ENCODE measurements at regions not wholly inside any gene's neighbourhood (a gene's known extent, or its start where the extent isn't known, plus 50 kb on each side); places are given as distances from the start of the nearest gene placed in this dataset.

DNA sequence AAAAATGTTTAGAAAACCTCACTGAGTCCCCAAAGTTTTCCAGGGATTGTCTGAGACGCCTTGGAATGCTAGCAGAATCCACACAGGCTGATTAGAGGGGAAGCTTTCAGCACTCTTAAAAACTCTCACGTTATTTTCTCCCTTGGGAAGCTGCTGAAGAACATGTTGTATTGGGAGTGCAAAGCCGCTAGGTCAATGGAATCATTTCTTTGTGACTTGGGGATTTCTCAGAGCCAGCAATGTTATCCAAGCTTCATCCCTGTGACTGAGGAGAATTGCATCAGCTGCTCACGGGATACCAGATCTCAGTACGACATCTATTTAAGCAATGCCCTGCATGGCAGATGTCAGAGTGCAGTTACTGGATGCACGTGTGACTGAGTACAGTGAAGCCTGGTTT, 426.4 kb upstream of the MPDZ start:
- DNase-seq, result no peak

DNA sequence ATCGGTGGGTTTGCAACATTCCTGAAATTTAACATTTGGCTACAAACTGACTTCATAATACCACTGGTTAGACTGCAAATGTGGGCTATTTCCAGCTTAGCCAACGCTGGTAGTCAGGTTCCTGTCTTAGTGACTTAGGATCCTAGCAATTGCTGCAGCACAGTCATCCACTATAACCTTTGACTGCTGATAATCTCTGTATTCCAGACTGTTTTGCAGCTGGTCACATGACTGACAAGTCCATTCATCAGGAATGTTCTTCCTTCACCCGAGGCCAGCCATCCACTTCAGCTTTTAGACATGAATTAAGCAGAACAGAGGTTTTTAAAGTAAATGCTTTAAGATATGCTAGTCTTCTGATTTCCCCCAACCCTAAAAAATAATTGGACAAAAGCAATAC, 425.9 kb upstream of the MPDZ start:
- no peak for DNase-seq

DNA sequence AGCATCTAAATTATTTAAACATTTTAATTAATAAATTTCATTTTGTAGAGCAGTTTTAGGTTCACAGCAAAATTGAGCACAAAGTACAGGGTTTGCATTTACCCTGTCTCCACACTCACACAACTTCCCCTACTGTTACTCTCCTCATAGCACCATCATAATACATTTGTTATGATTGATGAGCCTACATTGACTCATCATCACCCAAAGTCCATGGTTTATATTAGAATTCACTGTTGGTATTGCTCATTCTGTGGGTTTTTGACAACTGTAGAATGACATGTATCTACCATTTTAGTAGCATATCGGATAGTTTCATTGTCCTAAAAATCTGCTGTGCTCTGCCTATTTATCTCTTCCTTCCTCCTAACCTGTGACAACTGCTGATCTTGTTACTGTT, 411.1 kb upstream of the MPDZ start:
- DNase-seq, result no peak

DNA sequence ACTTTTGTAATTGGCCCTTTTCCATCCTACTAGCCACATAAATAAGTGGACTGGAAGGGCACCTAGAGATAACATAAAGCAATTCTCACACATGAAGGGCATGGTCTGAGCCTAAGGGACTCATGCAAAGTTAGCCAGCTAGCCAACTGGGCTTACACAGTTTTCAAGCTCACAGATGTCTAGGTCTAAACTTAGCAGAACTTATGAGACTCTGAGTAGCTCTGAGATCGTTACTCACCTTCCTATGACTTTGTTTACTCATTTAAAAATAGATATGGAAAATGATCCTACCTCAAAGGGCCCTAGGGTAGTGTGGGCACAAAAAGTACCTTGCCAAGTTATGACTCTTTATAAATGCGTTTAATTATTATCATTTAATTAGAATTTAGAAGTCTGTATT, 410.4 kb upstream of the MPDZ start:
- no peak for DNase-seq

DNA sequence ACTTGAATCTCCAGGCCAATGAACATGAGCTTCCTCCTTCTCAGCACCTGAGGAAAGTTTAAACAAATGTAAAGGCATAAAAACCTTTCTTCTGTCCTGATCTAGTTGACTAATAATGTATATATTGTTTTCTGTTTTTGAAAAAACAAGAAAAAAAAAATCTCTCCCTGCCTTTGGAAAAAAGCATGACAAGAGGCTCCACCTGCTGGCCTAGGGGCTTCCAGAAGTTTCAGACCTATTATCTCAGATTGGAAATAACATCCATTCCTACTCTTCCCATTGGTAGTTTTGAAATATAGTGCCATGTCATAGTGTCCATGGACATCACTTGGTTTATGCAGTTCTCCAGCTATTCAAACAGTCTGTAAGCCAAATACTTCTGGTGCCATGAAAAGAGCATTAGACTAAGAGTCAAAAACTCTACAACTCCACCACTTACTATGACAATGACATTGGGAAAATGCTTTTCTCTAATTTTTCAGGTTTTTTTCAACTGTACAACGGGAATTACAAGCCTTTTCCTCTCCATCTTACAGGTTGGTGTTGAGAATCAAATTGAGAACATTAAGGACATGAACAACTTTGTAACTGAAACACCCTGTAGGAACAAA, 409.6 kb upstream of the MPDZ start:
- no peak for DNase-seq

DNA sequence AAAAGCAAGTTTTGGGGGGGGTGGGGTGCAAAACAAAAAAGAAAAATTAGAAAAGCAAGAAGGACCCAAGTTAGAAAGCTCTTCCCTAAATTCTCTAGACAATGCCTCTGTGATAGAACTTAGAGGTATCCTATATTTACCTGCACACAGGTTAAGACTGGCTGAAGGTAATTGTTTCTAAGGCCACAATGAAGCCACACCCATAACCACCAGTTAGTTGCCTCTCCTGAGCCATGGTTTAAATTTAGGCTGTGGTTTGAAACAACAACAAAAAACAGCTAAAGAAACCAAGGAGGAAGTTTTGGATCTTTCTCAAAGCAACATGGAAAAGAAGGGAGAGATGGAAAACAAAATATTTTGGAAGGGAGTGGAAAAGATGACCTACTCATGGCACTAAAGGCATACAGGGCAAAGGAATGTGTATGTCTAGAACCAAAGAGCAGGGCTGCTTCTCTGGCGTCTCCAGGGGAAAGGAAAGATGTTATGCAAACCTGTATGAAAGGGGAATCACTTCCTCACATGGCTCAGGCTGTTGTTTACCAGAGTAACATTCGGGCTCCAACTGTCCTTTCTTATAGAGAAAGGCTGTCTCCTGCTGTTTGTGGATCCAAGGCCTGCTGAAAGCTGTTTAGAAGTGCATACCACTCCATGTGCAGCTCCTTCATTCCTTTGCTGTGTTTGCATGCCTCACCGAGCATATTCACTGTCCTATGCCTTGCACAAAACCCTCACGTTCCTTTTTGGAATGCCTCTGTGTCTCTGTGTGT, 408.9 kb upstream of the MPDZ start:
- no peak for DNase-seq

DNA sequence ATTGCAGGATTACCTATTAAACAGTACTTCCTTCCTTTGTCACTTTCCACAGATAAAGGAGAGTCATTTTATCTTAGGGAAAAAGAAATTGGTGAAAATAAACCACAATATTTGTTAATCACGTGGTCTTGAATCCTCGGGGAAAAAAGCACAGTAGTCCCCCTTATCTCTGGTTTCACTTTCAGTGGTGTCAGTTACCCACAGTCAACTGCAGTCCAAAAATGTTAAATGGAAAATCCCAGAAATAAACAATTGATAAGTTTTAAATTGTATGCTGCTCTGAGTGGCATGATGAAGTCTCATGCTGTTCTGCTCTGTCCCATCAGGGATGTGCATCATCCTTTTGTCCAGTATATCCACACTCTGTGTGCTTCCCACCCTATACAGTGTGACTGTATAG, 405.2 kb upstream of the MPDZ start:
- no peak for DNase-seq

DNA sequence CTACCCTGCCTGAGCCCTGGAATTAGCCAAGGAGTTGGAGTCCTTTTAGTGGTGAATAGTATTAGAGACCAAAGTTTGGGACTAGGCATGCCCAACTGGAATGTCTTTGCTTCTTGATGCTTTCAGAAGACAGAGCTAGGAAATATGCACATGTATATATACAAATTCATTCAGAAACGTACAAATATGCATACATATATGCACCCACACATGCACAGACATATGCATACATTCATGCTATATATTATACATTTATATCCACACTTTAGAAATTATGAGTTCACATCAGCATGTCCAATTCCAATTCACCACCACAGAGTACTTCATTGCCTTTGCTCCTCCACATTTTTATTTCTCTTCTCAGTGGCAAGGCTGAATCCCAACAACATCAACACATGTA, 398.3 kb upstream of the MPDZ start:
- no peak for DNase-seq

DNA sequence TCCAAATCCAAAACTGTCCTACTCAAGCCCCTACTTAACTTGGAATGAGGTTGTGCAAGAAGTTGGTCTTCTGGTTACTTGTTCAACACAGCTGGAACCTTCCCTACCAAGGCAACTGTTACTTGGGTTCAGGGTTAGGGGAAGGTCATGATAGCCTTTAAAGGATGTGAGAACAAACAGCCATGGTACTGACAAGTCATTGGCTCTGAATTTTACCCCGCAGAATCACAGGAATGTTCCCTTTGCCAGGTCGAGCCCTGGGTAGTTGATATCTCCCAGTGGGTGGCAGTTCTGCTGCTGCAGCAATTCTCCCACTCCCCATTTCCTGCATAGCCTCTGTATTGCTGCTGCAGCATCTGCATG, 396.1 kb upstream of the MPDZ start:
- no peak for DNase-seq

DNA sequence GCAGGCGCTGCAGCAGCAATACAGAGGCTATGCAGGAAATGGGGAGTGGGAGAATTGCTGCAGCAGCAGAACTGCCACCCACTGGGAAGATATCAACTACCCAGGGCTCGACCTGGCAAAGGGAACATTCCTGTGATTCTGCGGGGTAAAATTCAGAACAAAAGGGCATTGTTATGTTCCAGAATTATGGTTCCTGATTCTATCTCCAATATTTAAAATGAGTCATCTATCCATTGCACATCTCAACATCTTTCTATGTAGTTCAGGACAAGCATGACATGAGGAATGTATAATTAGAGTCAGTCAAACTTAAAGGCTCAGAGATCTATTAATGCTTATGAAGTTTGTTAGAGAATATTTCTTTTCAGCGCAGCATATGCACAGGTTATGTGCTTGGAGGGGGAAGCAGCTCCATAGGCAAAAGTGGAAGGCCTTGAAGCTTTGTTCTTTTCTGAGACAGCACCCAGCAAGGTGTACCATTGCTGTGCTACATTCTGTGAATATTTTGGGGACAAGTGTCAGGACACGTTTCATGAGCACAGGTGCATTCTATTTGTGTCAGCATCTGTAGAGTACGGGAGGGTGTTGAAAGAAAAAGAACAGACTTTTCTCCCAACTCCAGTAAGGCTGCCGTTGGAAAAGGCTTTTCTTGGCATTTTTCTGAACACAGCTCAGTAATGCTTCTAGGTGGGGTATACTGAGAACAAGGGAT, 395.6 kb upstream of the MPDZ start:
- no peak for DNase-seq

DNA sequence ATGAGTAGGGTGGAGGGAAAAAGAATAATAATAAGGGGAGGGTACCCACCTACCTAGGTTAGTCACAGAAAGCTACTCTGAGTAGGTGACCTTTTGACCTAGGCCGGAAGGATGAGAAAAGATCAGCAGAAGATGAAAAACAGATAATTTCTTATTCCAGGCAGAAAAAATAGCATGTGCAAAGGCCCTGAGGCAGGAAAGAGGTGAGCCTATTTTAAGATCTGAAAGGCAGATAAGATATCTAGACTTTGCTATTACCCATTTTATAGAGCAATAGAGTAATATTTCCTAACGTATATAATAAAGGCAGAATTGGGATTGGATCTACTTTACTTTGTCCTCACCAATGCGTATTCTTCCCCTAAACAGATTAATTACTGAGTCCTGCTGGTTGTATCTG, 393.9 kb upstream of the MPDZ start:
- no peak for DNase-seq

DNA sequence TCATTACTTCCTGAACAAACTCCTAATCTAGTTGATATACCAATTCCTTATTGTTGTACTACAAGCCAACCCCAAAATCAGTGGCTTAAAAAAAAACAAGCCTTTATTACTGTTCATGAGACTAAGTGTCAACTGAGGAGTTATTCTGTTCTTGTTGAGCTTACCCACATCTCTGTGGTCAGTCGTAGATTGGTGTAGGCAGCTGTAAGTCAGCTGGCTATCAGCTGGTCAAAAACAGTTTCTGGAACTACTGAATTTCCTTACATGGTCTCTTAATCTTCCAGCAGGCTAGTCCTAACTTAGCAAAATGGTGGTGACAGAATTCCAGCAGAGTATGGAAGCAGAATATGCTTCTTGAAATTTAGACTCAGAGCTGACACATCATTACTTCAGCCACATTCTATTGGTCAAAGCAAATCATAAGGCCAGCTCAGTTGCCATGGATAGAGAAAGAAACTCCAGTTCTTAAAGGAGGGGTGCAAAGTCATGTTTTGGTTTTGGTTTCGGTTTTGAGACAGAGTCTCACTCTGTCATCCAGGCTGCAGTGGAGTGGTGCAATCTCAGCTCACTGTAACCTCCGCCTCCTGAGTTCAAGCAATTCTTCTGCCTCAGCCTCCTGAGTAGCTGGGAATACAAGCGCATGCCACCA, 386.1 kb upstream of the MPDZ start:
- no peak for DNase-seq

DNA sequence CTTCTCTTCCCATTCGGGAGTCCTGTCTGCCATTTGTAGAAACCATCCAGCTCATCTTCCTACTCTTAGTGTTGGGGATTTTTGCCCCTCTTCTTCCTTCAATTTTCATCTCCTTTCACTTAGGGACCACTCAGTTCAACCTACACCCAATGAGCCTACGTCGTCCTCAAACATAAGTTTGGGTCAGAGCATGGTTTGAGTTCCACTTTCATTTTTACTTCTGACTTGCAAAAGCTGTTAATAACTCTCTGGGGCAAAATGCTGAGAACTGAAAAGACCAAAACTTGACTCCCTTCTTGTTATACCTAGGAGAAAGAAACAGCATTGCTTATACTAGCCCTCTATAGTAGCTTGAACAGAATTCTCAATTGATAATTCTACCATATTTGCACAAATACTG, 381.5 kb upstream of the MPDZ start:
- DNase-seq, result no peak

DNA sequence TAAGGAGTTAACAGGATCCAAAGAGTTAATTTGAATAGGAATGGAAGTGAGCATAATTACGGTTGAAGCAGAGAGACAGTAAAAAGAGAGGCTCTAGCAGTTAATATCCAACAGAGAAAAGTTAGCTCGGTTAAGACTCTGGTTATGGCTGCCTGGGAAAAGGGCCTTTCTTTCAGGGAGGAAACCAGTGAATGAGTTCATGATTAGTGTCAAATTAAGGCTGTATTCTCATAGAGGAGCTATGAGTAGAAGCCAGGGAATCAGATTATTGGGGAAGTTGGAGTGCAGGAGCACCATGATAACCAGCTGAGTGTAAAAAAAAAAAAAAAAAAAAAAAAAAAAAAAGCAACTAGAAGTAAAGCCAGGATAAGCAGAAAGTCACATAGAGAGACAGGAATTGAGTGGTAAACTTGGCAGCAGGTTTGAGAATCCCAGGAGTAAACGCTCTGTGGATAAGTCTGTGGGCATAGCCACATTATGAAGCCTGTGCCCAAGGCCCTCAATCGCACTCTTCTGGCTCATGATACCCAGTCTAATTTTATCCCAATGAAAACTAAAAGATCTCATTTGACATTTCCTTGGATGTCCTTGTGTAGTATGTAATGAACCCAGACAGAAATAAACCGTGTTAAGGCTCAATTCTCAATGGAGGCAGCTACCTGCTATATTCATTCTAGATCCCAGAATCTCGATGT, 372.6 kb upstream of the MPDZ start:
- no peak for DNase-seq

DNA sequence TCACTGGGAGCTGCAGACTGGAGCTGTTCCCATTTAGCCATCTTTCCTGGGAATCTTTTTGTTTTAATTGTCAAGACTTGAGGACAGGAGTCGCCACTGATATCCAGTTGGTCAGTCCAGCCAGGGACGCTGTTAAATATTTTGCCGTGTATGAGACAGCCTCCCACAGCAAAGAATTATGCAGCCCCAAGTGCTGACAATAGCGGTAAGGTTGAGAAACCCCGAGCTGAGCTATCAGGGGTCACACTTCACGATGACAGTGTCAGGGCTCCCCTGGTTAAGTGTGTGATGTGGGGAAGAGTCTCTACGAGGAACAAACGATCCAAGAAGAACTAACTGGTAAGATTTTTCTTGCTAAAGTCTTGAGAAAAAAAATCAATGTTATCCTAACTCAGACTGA, 372.0 kb upstream of the MPDZ start:
- no peak for DNase-seq

DNA sequence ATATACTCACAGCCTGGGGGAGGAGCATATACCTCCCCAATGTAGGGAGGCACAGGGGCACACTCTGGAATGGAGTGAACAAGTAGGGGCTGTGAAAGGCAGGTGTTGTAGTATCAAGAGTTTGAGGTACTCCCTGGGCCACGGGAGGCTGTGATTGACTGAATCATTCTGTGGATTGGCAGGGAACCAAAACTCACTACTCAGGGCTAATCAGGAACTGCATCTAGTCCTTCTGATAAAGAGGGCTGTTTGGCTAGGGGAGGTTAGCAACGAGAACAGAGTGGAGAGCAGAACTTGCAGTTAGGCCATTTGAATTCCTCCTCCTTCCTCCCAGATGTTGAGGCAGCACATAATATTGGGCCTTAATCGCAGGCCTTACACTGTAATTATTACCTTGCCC, 369.2 kb upstream of the MPDZ start:
- peak; percentile 1 for DNase-seq

DNA sequence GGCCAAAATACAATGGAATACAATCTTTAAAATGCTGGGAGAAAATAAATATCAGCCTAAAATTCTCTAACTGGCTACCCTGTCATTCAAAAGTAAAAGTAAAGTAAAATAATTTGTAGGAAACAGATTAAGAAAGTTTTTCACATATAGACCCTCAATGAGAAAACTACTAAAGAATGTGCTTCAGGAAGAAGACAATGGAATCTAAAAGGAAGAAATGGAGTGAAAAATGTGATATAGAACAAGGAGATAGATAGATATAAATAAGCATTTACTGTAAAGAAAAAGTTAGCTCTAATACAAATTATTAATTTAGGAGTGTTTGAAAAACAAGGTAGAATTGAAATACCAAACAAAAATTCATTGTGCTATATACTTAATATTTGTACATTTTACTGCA, 368.6 kb upstream of the MPDZ start:
- DNase-seq, result no peak

DNA sequence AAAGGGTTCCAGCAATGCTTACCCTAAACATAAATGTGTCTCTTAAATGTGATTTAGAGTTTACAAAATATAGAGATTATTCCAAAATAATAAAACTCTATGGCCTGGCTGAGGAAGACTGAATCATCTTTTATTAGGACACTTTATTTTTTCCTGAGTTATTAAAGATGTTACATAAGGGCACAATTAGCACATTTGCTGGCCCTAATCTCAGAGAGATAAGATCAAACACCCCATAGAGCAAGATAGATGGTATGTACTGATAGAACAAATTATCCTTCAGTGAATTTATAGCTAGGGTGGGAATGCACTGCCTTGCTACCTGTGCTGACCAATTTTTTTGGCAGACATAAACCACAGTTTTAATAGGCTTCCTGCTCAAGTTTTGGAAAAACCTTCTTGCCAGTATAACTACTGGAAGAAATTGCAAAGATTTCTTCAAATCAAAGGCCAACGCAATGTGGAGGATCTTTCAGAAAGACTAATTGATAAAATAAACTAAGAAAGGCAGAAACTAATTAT, 367.1 kb upstream of the MPDZ start:
- no peak for DNase-seq

DNA sequence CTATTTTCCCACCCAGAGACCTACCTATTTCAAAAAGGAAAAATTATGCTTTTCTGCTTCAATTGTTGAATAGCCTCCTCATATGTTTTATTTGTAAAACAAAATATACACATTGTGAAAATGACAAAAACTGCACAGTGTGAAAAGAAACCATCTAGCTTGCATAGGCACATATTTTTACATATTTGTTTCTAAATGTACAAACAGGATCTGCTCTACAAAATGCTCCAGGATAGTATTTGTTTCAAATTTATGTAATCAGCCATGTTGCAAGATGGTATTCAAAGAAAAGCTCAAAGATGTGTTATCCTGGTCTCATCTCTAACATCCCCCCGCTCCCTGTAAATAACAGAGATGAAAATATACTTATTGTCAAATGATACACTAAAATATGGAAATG, 366.1 kb upstream of the MPDZ start:
- DNase-seq, result no peak

DNA sequence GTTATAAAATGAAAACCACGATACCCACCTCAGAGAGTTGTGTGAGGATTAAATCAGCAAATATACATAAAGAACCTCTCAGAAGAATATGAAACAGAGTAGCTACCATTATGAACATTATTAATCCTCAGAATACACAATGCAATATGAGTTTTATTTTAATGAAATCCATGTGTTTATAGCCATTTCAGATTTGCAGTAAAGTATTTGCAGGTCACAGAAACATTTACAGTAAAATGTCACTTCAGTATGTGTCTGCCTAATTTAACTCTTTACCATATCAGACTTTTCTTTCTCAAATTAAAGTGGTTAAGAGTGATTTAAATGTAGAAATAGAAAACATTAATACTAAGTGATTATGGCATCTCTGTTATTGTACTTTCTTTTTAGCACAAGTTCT, 365.2 kb upstream of the MPDZ start:
- no peak for DNase-seq

DNA sequence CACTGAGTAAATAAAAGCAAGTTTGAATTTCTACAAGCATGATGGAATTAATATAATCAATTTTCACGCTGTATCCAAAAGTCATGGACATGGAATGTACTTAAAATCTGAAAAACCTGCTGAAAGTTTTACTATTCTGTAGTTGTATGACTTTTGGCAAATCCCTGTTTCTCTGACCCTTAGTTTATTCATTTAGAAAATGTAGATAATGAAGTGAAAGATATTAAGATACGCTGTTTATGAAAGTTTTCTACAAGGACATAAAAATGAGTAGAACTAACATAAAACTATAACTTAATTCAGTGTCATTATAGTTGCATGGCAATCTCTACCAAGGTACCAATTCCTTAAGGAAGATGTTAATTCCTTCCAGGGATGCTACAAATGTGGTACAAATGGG, 363.2 kb upstream of the MPDZ start:
- no peak for DNase-seq

DNA sequence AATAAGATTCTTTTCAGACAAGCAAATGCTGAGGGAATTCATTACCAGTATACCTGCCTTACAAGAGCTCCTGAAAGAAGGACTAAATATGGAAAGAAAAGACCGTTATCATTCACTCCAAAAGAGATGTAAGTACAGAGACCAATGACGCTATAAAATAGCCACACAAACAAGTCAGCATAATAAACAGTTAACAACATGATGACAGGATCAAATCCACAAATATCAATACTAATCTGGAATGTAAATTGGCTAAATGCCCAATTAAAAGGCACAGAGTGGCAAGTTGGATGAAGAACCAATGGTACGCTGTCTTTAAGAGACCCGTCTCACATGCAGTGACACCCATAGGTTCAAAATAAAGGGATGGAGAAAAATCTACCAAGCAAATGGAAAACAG, 349.6 kb upstream of the MPDZ start:
- no peak for DNase-seq

DNA sequence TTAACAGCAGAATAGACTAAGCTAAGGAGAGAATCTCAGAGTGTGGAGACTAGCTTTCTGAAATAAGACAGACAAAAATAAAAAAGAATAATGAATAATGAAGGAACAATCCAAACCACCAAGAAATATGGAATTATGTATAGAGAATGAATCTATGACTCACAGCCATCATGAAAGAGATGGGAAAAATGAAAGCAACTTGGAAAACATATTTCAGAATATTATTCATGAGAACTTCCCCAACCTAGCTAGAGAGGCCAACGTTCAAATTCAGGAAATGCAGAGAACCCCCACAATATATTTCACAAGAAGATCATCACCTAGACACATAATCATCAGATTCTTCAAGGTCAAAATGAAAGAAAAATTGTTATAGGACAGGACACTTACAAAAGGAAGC, 349.0 kb upstream of the MPDZ start:
- no peak for DNase-seq

Data from T1000 (cell line).